ENCODE measurements at regions not wholly inside any gene's neighbourhood (a gene's known extent, or its start where the extent isn't known, plus 50 kb on each side); places are given as distances from the start of the nearest gene placed in this dataset.

- TF ChIP-seq POLR2AphosphoS5 (IDR thresholded peaks at IDR 0.05; ENCODE audit: low read depth, low read length), result no peak
- no peak for TF ChIP-seq EZH2 (IDR thresholded peaks at IDR 0.05)
- TF ChIP-seq, protein P1, sequence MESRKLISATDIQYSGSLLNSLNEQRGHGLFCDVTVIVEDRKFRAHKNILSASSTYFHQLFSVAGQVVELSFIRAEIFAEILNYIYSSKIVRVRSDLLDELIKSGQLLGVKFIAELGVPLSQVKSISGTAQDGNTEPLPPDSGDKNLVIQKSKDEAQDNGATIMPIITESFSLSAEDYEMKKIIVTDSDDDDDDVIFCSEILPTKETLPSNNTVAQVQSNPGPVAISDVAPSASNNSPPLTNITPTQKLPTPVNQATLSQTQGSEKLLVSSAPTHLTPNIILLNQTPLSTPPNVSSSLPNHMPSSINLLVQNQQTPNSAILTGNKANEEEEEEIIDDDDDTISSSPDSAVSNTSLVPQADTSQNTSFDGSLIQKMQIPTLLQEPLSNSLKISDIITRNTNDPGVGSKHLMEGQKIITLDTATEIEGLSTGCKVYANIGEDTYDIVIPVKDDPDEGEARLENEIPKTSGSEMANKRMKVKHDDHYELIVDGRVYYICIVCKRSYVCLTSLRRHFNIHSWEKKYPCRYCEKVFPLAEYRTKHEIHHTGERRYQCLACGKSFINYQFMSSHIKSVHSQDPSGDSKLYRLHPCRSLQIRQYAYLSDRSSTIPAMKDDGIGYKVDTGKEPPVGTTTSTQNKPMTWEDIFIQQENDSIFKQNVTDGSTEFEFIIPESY (IDR thresholded peaks at IDR 0.05; ENCODE audit: extremely low read depth, insufficient replicate concordance, low read length), result no peak
- TF ChIP-seq CTCF (IDR thresholded peaks at IDR 0.05 in 2 of 3, conservative IDR thresholded peaks at IDR 0.05 in 1 of 3; ENCODE audit: borderline replicate concordance in 1 of 3, insufficient read depth in 1 of 3, low read depth in 2 of 3, low read length in 2 of 3), result no peak
Measured at GRCh38 chr2:2800697-2801096, 469.6 kb upstream of the MYT1L start.

All from HCT116 (cell line).